Tibial artery (tissue), 4 donors: ENCODE measurements at regions not wholly inside any gene's neighbourhood (a gene's known extent, or its start where the extent isn't known, plus 50 kb on each side); places are given as distances from the start of the nearest gene placed in this dataset.

ENCODE experiments used
- DNase-seq, 2 donors: peaks; one replicate each; pipeline ENCODE4 v3.0.0-alpha.2; 2019
- H3K27ac ChIP-seq, 2 donors: fragments of 200-600 bp; sonication (generic) in 1 of 2; 1 replicate in 1 of 2; 2 replicates in 1 of 2; pipeline ENCODE4 v1.5.1; 2018 to 2019; ENCODE audit warnings: mild to moderate bottlenecking in 1 of 2
- H3K27me3 ChIP-seq, 2 donors: fragments of 200-600 bp; sonication (generic) in 1 of 2; one replicate each; pipeline versions ENCODE4 v1.5.1 to v1.6.0; 2016 to 2019
- H3K36me3 ChIP-seq, 3 donors: fragments of 200-600 bp; sonication (generic) in 2 of 3; one replicate each; pipeline ENCODE4 v1.5.1; 2016 to 2019; ENCODE audit warnings: mild to moderate bottlenecking in 2 of 3
- H3K4me1 ChIP-seq, 4 donors: fragments of 200-600 bp; sonication (generic) in 2 of 4; 1 replicate in 3 of 4; 2 replicates in 1 of 4; pipeline ENCODE4 v1.5.1; 2016 to 2019
- H3K4me3 ChIP-seq, 2 donors: fragments of 200-600 bp; sonication (generic) in 1 of 2; 1 replicate in 1 of 2; 2 replicates in 1 of 2; pipeline ENCODE4 v1.5.1; 2018 to 2019; ENCODE audit warnings: mild to moderate bottlenecking in 2 of 2
- H3K9me3 ChIP-seq, 3 donors: fragments of 200-600 bp; sonication (generic) in 1 of 3; one replicate each; pipeline ENCODE4 v1.5.1; 2016 to 2019
- intact Hi-C: fragments of 100-400 bp; cut with DNase I; formaldehyde crosslinking; loops from one replicate; pipeline ENCODE4 v1.15.0; 2023; ENCODE audit warnings: low total_unique reads
- TF ChIP-seq, protein P1 (sequence below), 2 experiments: fragments of 200-600 bp in 1 of 2; fragments of 450-650 bp in 1 of 2; IDR thresholded peaks; one replicate each; pipeline ENCODE4 v1.5.1; 2017 to 2019; ENCODE audit warnings: antibody characterized with exemption in 2 of 2, mild to moderate bottlenecking in 1 of 2, moderate library complexity in 1 of 2

DNA sequence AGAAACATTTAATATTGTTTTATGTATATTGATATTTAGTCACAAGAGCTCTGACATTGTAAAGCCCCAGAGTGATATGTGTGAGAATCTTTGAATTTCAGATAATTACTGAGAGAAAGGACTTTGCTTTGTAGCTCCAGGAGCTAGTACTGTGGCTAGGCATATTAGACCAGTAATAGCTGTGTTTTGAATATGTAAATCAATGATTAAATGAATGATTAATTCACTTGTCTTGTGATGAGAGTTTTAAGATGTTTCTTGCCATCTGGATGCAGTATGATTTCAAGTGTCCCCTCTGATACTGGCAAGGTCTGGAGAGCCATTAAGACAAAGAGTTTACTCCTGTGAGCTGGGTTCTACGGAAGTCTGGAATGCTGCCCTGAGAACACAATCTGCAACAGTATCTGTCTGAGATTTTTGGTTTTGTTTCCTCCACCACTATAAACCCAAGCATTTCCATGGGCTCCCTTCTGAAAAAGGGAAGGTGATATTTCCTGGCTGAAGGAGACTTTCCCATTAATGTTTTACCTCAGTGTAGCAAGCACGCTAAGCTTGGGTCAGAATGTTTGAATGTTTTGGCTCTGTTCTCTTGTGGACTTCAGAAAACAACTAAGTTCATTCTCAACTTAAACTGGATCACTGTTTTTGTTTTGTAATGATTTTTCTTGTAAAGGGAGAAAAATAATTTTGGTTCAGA is 61.3 kb upstream of the BICC1 start:
- Histone ChIP-seq H3K4me3 (no peak overlapping the region), H3K27ac (no peak overlapping the region), H3K27me3 (no peaks in the 10 kb centered on the region), H3K36me3 (no peaks in the 10 kb centered on the region), H3K4me1 (peaks cover 0 to 21% (median 2%) of the 10 kb centered on the region in 4 donors), H3K9me3 (peaks cover 0 to 6% (median 0%) of the 10 kb centered on the region in 3 donors)
- intact Hi-C loops, result no loop called here
- TF ChIP-seq, protein P1, sequence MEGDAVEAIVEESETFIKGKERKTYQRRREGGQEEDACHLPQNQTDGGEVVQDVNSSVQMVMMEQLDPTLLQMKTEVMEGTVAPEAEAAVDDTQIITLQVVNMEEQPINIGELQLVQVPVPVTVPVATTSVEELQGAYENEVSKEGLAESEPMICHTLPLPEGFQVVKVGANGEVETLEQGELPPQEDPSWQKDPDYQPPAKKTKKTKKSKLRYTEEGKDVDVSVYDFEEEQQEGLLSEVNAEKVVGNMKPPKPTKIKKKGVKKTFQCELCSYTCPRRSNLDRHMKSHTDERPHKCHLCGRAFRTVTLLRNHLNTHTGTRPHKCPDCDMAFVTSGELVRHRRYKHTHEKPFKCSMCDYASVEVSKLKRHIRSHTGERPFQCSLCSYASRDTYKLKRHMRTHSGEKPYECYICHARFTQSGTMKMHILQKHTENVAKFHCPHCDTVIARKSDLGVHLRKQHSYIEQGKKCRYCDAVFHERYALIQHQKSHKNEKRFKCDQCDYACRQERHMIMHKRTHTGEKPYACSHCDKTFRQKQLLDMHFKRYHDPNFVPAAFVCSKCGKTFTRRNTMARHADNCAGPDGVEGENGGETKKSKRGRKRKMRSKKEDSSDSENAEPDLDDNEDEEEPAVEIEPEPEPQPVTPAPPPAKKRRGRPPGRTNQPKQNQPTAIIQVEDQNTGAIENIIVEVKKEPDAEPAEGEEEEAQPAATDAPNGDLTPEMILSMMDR (IDR thresholded peaks at IDR 0.05), result no peak
- no peak for DNase-seq

DNA sequence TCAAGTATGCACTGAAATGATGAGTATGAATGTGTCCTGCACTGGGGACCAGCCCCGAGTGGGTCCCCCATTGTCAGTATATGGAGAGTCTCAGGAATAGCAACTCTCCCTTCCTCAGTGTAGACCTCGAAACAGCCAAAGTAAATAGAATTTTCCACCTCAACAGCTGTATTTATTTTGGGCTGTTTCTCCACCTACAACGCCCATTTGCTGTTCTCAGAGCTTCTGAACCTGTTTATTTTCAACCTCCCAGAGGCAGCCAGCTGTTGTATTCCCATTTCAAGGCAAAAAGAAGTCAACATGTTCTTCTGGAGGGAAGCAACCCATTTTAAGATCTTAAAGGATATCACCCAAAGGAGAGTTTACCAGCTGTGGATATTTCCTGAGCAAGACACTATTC is 59.6 kb upstream of the BICC1 start:
- H3K9me3 ChIP-seq, result peaks cover 0 to 4% (median 0%) of the 10 kb centered on the region in 3 donors
- H3K27ac ChIP-seq, result no peak overlapping the region
- TF ChIP-seq, protein P1 (IDR thresholded peaks at IDR 0.05), result no peak
- intact Hi-C loops, result no loop called here
- no peaks in the 10 kb centered on the region for H3K36me3 ChIP-seq
- no peaks in the 10 kb centered on the region for H3K27me3 ChIP-seq
- H3K4me1 ChIP-seq, result peaks cover 0 to 27% (median 6%) of the 10 kb centered on the region in 4 donors
- DNase-seq, result no peak
- no peak overlapping the region for H3K4me3 ChIP-seq

DNA sequence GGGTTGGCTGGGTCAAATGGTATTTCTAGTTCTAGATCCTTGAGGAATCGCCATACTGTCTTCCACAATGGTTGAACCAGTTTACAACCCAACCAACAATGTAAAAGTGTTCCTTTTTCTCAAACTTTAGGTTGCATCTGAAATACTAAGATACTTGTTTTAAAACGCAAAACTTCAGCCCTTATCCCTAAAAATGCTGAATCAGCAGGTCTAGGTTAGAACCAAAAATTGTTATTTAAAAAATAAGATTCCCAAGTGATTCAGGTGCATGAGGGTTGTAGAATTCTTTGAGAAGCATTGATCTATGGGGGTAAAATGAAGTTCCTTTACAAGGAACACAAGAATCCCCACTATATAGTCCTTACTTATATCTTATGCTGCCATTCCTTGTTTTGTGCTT is 56.5 kb upstream of the BICC1 start:
- TF ChIP-seq, protein P1 (IDR thresholded peaks at IDR 0.05), result no peak
- H3K4me1 ChIP-seq, result peaks cover 0 to 35% (median 10%) of the 10 kb centered on the region in 4 donors
- H3K9me3 ChIP-seq, result no peaks in the 10 kb centered on the region
- intact Hi-C loops, result no loop called here
- no peak overlapping the region for H3K27ac ChIP-seq
- H3K36me3 ChIP-seq, result no peaks in the 10 kb centered on the region
- H3K4me3 ChIP-seq, result no peak overlapping the region
- DNase-seq, result no peak
- no peaks in the 10 kb centered on the region for H3K27me3 ChIP-seq

DNA sequence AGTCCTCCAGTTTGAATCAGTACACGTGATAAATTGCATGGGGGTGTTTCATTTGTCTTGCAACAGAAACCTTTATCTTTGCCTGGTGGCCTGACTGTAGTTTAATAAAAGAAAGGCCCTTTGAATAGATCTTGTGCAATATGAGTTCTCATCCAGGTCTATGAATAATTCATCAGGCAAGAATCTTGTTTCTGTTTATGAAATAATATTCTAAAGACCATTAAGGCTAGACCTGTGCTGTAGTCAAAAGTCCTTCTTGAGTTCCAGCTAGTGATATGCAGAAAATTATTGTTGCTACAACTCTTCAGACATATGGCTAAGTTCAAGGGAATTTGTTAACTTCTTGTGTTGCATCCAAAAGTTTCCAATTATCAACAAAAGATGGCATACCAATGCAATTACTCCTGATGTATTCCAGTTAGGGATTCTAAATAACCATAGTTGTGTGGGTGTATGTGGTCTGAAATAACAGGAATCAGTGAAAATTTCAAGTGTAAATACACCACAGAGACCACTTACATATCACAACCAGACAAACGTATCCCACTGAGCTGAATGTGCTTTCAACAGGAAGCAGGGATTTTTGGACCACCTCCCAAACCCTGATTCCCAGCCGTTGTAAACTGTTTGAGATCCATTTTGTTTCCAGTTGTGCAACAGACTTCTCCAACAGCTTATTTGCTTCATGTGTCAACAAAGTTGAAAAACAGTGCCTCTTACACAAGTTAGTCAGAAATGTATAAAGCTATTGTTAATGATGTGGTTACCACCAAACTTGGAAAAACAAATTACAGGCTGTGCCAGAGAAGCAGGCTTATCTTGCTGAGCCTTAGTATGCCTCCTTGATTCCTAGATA is 54.7 kb upstream of the BICC1 start:
- intact Hi-C loops, result no loop called here
- no peaks in the 10 kb centered on the region for H3K27me3 ChIP-seq
- no peaks in the 10 kb centered on the region for H3K36me3 ChIP-seq
- DNase-seq, result peak in 1 of 2 donors; percentile 65
- peaks cover 0 to 19% (median 8%) of the 10 kb centered on the region in 4 donors for H3K4me1 ChIP-seq
- peak overlapping the region; percentile 3 to 49 for H3K27ac ChIP-seq
- TF ChIP-seq, protein P1 (IDR thresholded peaks at IDR 0.05), result no peak
- H3K4me3 ChIP-seq, result no peak overlapping the region
- H3K9me3 ChIP-seq, result no peaks in the 10 kb centered on the region

DNA sequence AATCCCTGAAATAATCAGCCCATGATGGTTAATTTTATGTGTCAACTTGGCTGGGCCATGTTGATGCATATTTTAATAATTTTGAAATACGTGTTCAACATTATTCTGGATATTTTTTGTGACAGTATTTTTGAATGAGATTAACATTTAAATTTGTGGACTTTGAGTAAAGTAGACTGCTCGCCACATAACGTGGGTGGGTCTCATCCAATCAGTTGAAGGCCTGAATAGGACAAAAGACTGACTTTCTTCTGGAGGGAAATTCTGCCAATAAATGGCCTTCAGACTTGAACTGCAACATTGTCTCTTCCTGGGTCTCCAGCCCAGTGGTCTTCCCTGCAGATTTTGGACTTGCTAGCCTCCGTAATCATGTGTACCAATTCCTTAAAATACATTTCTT is 53.6 kb upstream of the BICC1 start:
- Histone ChIP-seq H3K4me1 (peaks cover 0 to 14% (median 8%) of the 10 kb centered on the region in 4 donors), H3K36me3 (no peaks in the 10 kb centered on the region), H3K27ac (no peak overlapping the region), H3K4me3 (no peak overlapping the region), H3K27me3 (no peaks in the 10 kb centered on the region), H3K9me3 (no peaks in the 10 kb centered on the region)
- no peak for DNase-seq
- intact Hi-C loops, result no loop called here
- TF ChIP-seq, protein P1 (IDR thresholded peaks at IDR 0.05), result no peak
